ENCODE measurements at regions not wholly inside any gene's neighbourhood (a gene's known extent, or its start where the extent isn't known, plus 50 kb on each side); places are given as distances from the start of the nearest gene placed in this dataset.
"Not testable (repeated sequence)": the region's sequence is repeated elsewhere in the genome, so short reads cannot be mapped to it uniquely, and the experiment has no call there.

DNA sequence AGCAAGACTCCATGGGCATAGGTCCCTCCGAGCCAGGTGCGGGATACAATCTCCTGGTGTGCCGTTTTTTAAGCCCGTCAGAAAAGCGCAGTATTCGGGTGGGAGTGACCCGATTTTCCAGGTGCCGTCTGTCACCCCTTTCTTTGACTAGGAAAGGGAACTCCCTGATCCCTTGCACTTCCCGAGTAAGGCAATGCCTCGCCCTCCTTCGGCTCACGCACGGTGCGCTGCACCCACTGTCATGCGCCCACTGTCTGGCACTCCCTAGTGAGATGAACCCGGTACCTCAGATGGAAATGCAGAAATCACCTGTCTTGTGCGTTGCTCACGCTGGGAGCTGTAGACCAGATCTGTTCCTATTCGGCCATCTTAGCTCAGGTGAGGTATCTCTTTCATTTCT is 344.1 kb upstream of the ZNF32 start:
- DNase-seq = not testable (repeated sequence)

DNA sequence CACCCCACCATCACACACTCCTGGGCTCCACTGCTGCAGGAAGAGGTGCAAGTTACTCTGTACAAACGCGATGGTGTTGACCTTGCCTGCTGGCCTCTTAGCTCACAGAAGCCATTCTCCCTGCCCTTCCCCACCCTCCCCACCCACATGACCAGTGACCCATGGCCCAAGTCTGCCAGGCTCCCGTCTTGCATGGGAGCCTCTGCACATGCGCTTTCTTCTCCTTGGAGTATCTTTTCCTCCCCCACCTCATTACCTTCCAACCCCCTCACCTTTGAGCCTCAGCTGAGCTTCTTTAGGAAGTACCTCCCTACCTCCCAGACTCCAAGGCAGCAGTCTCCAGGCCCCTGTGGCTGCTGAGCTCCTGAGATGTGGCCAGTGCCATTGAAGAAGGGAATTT is 337.7 kb upstream of the ZNF32 start:
- DNase-seq = no peak

DNA sequence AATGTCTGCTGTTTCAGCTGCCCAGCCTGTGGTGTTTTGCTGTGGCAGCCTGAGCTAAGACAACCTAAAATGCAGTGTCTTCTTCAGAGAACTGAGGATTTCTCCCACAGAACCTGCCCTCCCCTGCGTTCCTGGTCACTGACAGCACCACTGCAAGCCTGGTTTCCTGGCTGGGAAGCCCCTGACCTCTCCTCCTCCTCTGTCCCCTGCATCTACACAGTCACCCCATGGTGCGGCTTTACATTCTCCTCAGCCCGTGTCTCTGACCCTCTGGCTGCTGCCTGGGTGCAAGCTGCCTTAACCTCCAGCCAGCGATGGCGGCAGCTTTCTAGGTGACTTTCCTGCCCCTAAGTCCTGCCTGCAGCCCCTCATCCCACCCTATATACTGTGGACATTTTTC is 337.3 kb upstream of the ZNF32 start:
- DNase-seq = no peak

DNA sequence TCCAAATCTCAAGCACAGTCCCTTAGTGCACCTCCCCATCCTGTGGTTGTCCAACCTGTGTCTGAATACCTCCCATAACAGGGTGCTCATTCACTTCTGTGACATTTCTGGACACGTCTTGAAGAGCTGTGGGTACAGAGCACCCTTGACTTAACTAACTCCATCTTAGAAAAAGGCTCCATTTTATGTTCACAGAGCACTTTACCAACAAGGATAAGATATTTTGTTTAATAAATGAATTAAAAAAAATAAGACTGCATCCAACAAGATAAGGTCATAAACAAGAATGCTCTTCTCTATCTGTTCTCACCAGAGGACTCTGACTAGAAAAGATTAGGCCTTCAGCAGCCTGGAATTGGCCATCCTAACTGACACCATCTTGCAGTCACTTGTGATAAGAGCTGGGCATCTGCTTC is 335.2 kb upstream of the ZNF32 start:
- DNase-seq = no peak

DNA sequence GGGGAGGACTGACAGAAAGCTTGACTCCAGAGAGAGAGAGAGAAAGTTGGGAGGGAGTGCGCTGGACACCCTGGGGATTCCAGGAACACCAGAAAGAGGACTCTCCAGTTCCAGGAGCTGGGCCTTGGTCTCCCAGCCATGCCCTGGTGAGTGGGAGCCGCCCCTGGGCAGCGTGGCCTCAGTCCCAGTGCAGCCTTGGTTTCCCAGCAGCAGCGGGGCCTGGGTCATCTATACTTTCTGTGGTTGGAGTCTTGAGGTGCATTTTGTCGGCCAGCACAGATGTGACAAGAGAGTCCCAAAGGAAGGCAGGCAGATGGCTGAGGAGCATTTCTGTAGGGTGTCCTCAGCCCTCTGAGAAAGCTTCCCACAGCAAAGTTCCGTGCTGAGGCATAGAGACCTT is 334.7 kb upstream of the ZNF32 start:
- DNase-seq = no peak

DNA sequence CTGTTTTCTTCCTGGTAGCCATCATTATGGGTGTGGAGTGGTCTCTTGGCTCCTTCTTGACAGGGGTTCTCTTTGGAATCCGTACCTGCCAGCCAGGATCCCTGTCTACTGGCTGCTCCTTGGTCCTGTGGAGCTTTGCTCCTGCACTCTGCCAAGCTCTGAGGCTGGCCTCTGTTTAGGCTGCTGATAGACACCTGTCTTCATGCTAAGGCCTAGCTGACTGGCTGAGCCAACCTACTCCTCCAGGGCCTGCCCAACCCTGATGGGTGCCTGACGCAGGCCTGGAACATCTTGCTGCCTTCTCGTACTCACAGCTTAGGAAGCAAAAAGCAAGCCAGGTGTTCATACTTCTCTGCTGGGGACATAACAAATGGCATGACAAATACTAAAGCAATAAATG is 333.6 kb upstream of the ZNF32 start:
- no peak for DNase-seq

DNA sequence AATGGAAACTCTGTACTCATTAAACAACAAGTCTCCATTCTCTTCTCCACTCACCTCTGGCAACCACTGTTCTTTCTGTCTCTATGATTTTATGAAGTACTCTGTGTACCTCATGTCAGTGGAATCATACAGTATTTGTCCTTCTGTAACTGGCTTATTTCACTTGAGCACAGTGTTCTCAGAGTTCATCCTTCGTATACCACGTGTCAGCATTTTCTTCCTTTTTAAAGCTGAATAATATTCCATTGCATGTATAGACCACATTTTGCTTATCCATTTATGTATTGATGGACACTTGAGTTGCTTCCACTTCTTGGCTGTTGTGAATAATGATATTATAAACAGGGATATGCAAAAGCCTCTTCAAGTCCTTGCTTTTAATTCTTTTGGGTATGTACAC is 333.0 kb upstream of the ZNF32 start:
- DNase-seq = no peak

DNA sequence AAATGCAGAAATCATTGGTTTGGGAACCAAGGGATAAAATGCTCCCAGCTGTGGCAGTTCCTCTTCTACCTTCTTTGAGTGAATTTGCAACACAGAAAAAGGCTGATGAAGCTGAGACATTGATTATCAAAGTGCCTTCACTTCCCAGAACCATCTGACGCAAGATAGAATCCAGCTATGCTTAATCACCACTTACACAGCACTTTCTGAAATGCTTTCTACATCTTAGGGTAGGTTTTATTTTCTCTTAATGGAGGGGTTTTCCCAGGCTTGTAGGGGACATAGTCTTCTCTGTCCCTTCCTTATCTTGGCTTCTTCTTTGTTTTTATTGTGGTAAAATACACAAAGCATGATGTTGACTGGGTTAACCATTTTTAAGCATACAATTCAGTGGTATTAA is 332.6 kb upstream of the ZNF32 start:
- no peak for DNase-seq

DNA sequence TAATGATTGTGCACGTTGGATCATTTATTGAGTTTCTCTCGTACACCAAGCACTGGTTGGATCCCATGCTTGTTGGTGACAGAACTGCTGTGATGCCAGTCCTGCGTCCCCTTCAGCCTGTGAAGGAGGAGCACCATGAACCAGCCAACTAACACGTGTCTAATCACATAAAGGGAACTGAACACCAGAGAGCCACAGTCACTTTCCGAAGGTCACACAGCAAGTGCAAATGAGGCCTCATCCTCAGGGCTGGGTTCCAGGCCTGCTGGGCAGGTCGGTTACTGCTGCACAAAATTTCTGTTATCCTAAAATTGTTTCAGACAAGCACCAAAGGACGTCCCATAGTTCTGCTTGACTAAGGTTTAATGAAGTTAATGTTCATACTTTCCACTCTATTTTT is 332.0 kb upstream of the ZNF32 start:
- no peak for DNase-seq

DNA sequence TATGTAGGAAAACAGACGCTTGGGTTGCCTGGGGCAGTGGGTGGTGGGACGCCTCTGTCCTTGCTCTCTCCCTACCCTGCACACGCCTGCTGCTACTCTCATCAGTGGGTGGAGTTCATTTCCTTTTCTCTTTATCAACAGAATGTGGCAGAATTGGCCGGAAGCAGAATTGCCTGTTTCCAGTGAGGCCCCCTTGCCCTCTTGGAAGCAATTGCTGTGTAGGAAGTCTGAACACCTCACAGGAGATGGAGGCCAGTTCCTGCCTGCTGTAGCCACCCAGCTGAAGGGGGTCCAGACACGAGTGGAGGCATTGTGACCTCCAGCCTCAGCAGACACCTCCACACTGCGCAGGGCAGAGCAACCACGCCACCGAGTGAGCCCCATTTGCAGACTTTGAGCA is 331.6 kb upstream of the ZNF32 start:
- no peak for DNase-seq

DNA sequence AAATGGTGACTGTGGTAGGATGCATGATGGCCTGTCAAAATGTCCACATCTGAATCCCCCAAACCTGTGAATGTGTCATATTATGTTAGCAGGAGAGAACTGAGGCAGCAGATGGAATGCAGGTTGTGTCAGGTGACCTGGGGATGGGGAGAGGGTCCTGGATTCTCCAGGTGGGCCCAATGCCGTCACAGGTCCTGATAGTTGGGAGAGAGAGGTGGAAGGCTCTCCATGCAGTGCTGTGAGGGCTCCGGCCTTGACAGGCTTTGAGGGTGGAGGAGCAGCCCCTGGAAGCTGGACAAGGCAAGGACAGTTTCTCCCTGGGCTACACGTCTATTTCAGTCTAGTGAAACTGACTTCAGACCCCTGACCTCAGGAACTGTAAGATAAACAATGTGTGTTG is 330.9 kb upstream of the ZNF32 start:
- no peak for DNase-seq

DNA sequence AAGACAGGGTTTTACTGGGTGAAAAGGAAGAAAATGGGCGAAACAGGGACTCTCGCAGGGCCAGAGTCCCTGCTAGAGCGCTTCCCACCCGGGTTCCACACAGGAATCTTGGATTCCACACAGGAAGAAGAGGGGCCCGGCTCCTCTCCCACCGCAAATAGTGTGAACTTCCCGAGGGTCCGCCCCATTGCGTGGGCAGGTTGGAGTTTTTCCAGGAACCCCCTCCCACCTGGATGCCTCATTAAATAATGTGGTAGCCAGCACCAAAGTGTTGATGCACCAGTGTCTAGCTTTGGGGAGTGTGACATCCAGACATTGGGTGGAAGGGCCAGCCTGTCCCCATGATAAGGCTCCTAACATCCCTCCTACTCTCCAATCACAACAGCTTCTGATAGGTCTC is 330.3 kb upstream of the ZNF32 start:
- no peak for DNase-seq

DNA sequence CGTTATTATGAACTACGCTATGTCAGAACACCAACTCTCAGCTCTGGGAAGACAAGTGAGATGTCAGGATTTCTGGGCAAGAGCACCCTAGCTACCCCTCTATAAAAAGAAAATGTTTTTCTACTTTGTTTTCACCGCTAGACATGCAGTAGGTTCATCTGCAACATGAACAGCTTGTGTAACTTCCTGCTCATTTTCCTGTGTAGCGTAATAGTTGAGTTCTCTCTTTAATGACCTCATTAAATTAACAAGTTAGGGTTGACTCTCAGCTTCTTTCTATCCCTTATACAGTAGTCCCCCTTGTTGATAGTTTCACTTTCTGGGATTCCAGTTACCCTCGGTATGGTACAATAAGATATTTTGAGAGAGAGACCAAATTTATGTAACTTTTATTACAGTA is 329.4 kb upstream of the ZNF32 start:
- no peak for DNase-seq

DNA sequence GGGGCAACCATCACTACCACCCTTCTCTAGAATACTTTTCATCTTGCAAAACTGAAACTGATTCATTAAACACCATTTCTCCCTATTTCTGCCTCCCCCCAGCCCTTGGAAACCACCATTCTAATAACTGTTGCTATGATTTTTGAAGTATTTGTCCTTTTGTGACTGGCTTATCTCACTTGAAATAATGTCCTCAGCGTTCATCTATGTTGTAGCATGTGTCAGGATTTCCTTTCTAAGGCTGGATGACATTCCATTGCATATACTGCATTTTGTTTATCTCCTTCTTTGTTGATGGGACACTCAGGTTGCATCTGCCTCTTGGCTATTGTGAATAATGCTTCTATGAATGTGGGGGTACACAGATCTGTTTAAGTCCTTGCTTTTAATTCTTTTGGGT is 327.6 kb upstream of the ZNF32 start:
- DNase-seq = no peak

DNA sequence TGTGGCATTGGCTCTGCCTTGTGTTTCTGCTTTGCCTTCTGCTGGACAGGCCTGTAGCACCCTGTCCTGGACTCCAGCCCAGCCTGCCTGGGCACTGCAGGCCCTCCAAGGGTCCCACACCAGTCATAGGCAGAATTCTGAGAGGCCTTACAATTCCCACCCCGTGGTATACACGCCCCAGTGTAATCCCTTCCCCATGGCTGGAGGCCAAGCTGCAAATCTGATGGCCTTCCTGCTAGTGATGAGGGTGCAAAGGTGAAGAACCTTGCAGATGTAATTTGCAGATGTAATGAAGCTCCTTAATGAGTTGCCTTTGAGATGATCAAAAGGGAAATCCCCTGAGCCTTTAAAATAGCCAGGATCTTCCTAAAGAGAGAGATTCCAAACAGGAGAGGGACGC is 325.1 kb upstream of the ZNF32 start:
- DNase-seq = no peak

DNA sequence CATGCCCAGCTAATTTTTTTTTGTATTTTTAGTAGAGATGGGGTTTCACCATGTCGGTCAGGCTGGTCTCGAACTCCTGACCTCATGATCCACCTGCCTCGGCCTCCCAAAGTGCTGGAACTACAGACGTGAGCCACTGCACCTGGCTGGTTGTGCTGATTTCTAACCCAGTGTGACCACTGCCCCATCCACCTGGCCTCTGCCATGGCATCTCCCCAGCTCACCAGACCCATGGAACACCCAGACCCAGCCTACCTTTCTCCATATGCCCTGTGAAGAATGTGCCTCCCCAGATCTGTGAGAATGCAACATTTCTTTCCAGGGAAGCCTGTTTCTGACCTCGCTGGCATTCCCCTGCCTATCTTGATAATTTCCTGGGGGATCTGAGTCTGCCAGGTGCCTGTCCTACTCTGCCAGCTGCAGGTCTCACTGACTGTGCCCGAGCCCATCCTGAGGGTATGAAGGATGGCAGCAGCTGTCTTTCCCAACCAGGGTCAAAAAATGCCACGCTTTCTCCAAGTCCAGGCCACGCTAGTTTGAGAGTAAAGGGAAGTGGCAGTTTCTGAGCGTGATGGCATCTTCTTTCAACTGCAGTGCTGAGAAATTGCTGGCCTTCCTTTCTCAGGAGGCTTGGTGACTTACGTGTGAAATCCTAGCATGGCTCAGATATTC is 324.4 kb upstream of the ZNF32 start:
- no peak for DNase-seq

DNA sequence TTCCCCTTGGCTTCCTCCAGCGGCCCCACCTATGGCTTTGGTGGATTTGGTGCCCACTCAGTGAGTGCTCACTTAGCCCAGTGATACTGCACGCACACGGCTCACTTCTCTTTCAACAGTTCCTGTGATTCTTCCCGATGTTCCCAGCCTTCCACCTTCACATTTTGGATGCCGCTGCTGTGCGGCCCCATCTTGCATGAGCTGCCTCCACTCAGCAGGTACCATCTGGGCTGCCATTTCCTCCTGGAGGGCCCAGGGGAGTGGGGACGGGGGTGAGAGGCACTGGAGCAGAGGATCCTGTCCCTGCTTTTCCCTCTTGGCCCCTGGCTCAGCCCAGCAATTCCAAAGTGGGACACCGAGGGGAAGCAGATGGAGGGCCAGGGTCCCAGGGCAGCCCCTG is 323.3 kb upstream of the ZNF32 start:
- DNase-seq = no peak

DNA sequence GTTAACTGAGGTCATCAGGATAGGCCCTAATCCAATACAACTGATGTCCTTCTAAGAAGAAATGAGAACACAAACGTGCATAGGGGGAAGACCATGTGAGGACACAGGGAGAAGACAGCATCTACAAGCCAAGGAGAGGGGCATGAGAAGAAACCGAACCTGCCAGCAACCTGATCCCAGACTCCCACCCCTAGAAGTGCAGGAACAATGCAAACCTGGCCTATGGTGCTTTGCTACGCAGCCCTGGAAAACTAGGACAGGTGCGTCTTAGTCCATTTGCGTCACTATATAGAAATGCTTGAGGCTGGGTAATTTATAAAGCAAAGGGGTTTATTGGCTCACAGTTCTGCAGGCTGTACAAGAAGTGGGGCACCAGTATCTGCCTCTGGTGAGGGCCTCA is 322.6 kb upstream of the ZNF32 start:
- DNase-seq = no peak

DNA sequence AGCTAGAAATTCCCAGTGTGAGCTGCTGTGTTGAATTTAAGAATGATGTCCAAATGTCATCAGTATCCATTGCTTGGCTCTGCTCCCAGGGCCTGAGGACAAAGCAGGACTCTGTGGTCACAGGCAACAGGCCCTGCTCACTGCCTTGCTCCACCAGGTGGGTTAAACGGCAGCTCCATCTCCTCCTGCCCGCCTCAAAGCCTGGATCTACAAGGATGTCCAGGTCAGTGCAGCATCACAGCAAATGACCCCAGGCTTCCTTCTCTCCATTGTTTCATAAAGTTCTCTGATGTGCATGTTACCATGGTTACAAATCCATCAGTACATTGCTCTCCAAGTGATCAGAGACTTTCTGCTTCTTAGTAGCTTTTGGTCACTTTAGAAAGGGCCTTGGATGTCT is 322.0 kb upstream of the ZNF32 start:
- DNase-seq = no peak

DNA sequence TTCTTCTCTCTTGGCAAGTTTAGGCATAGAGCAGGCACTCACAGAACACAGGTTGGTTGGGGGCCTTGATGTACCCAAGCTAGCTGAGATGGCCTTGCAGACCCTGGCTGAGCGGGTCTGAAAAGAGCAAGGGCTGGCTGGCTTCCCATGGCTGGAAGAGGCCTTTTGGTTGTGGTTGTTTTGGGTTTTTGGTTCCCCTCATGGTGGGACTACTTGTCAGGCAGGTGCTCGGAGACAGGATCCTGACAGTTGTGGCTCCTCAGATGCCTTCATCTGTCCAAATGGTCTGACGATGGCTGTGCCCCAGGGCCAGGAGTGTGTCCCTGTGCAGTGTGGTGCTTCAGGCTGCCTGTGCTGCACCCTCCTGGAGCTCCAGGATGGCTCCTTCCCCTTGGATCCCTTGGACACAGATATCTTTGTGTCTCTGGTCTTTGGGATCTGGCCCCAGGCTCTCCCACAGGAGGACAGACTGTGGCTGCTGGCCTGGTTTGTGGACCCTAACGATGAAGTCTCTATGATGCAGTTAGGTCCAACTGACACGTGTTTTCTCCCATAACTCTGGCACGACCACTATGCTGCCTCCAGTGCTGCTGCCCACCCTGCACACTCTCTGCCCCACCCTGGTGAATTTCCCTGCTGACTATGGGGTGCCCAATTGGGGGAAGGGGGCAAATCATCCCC is 321.5 kb upstream of the ZNF32 start:
- no peak for DNase-seq

DNA sequence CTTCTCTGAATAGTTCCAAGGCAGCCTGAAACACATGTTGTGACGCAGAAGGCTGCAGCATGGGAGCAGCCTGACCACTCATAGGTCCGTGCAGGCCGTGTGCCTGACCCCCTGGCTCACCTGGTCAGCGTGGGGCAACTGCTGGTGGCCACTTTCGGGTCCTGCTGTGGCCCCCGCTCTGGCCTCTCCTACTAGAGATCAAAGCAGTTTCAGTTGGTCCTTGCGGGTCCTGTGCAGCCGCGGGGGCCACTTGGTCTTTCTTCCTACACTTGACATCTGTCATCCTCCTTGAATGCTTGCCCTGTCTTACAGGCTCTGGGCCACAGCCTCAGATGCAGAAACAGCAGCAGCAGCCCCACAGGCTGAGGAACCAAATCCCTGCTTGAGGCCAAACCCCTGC is 320.8 kb upstream of the ZNF32 start:
- no peak for DNase-seq

DNA sequence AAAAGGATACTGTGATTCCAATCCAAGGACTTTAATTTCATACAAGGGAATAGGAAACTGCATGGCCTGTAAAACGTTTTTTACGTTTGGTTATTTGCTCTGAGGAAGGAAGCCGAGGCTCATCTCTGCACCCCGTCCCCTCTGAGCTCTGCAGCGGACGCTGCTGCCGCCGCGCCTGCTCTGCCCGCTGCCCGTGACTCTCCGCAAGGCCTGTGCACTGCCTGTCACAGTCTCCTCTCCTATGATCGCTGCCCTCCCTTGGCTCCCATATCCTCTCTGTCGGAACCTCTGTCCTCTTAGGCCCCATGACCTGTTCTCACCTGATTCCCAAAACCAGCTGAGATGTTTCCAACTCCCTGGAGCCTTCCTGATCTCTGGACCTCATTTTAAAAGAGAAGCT is 320.3 kb upstream of the ZNF32 start:
- no peak for DNase-seq

DNA sequence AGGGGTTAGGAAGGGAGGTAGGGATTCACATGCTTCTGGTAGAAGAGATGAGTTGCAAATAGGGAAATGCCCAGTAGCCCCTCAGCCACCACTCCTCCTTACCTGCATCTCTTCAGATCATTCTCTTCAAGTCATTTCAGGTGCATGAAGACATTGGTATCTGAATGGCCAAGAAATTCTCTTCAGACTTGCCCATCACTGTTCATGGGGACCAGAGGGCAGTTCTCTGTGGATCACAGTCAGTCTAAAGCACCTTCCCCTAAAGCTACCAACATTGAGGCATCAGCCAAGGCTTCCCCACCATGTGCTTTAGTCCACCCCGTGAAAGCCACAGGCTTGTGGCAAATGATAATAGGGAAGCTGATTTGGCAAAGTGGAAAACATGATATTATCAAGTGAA is 319.4 kb upstream of the ZNF32 start:
- DNase-seq = no peak

DNA sequence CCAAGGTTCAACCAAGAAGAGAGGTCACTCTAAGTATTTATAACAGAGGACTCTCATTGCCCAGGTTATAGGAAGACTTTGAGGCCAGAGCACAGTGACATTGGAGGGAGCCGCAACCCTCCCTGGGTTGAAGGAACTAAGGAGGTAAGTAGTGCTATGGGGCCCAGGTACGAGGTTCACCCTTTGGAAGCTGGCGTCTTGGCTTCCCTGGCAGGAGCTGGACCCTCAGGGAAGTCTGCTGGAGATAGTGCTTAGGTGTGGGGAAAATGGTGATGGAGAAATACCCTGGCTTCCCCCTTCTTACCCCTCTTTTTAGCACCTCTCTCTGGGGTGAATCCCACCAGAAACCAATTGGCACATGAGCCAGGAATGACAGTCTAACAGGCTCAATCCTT is 317.9 kb upstream of the ZNF32 start:
- DNase-seq = no peak

DNA sequence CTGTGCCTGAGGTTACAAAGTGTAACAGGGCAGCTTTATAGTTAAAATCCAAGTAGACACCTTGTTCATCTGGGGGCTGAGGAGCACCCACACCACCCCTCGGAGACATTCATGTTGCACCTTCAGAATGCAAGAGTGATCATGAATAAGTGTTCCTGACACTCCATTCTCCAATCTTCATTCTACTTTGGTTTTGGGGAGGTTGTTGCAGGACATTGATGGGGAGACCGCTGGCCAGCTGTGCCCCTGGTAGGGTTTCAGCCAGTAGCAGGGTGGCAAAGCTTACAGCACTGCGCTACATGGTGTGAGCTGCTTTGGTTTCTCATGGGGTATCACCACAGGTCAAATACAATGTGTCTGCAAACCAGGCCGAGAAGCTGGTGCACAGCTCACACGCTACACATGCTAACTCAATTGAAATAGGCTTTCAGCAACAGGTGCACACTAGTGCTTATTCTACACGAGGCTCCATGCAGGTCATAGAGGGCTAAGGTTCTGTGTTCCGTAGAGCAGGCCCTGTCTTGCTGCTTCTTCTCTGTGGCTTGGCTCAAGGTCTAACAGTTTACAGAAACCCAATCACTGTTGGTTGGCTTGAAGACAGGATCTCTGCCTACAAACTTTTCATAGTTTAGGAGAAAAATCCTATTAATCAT is 317.4 kb upstream of the ZNF32 start:
- DNase-seq = no peak

Data from NCI-H2029 treated with DMSO at 0.1 percent for 48 hours (cell line).